ENCODE measurements at regions not wholly inside any gene's neighbourhood (a gene's known extent, or its start where the extent isn't known, plus 50 kb on each side); places are given as distances from the start of the nearest gene placed in this dataset.

GRCh38 chr5:33174383-33174782 is 266.4 kb upstream of the TARS1 start:
- no peak for TF ChIP-seq CTCF (conservative IDR thresholded peaks at IDR 0.05 in 1 of 2, IDR thresholded peaks at IDR 0.05 in 1 of 2; ENCODE audit: extremely low read depth in 1 of 2, insufficient read depth in 1 of 2, low read depth in 1 of 2, low read length in 2 of 2)
- no peak for TF ChIP-seq EZH2 (IDR thresholded peaks at IDR 0.05; ENCODE audit: borderline replicate concordance, low read length)
